ENCODE measurements at regions not wholly inside any gene's neighbourhood (a gene's known extent, or its start where the extent isn't known, plus 50 kb on each side); places are given as distances from the start of the nearest gene placed in this dataset.

- DNase-seq (no peak), FAIRE-seq (no peak)
- H3K27ac ChIP-seq (ENCODE audit: low read depth in 2 of 2, low read length in 2 of 2) = no peak overlapping the region
- no peak for TF ChIP-seq CTCF (IDR thresholded peaks at IDR 0.05; ENCODE audit: borderline replicate concordance, extremely low read depth, insufficient read depth)
- H3K4me3 ChIP-seq (ENCODE audit: low read length in 3 of 3) = no peak overlapping the region
- no peaks in the 10 kb centered on the region for H3K27me3 ChIP-seq (ENCODE audit: control insufficient read depth, insufficient read depth, low read length)
- H3K9ac ChIP-seq (ENCODE audit: low read length in 3 of 3) = no peak overlapping the region
- H3K4me1 ChIP-seq (ENCODE audit: control insufficient read depth in 2 of 3, insufficient read depth in 2 of 3, low read depth in 1 of 3, low read length in 3 of 3) = no peaks in the 10 kb centered on the region
- no peaks in the 10 kb centered on the region for H3K9me3 ChIP-seq (ENCODE audit: control insufficient read depth in 2 of 3, insufficient read depth in 1 of 3, low read length in 3 of 3)
- H3K36me3 ChIP-seq (ENCODE audit: control insufficient read depth in 2 of 3, insufficient read depth in 3 of 3, low read length in 3 of 3) = no peaks in the 10 kb centered on the region
- intact Hi-C loops (cut with DNase I) = no loop called here
Measured at GRCh38 chrX:118189000-118189399, 72.4 kb upstream of the KLHL13 start.

GRCh38 chrX:118189628-118190027 lies 73.0 kb upstream of the KLHL13 start:
- FAIRE-seq (no peak), DNase-seq (no peak)
- no peaks in the 10 kb centered on the region for H3K36me3 ChIP-seq (ENCODE audit: control insufficient read depth in 2 of 3, insufficient read depth in 3 of 3, low read length in 3 of 3)
- H3K27me3 ChIP-seq (ENCODE audit: control insufficient read depth, insufficient read depth, low read length) = no peaks in the 10 kb centered on the region
- no peak overlapping the region for H3K27ac ChIP-seq (ENCODE audit: low read depth in 2 of 2, low read length in 2 of 2)
- H3K4me3 ChIP-seq (ENCODE audit: low read length in 3 of 3) = no peak overlapping the region
- intact Hi-C loops (cut with DNase I) = no loop called here
- no peaks in the 10 kb centered on the region for H3K9me3 ChIP-seq (ENCODE audit: control insufficient read depth in 2 of 3, insufficient read depth in 1 of 3, low read length in 3 of 3)
- H3K9ac ChIP-seq (ENCODE audit: low read length in 3 of 3) = no peak overlapping the region
- no peaks in the 10 kb centered on the region for H3K4me1 ChIP-seq (ENCODE audit: control insufficient read depth in 2 of 3, insufficient read depth in 2 of 3, low read depth in 1 of 3, low read length in 3 of 3)
- no peak for TF ChIP-seq CTCF (IDR thresholded peaks at IDR 0.05; ENCODE audit: borderline replicate concordance, extremely low read depth, insufficient read depth)

GRCh38 chrX:118197730-118198129 lies 81.1 kb upstream of the KLHL13 start:
- no peak for TF ChIP-seq CTCF (IDR thresholded peaks at IDR 0.05; ENCODE audit: borderline replicate concordance, extremely low read depth, insufficient read depth)
- no peak for DNase-seq
- intact Hi-C loops (cut with DNase I) = no loop called here

DNA sequence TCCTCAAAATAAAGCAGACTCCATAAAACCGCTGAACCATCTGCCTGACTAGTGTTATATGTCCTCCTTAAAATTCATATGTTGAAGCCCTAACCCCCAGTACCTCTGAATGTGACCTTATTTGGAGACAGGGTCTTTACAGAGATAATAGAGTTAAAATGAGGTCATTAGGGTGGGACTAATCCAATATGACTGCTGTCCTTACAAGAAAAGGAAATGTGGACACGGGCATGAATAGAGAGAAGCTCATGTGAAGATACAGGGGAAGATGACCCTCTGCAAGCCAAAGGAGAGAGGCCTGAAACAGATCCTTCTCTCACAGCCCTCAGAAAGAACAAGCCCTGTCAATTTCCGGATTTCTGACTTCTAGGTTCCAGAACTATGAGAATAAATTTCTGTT lies 82.0 kb upstream of the KLHL13 start:
- H3K4me3 ChIP-seq (ENCODE audit: low read length in 3 of 3) = no peak overlapping the region
- no peaks in the 10 kb centered on the region for H3K36me3 ChIP-seq (ENCODE audit: control insufficient read depth in 2 of 3, insufficient read depth in 3 of 3, low read length in 3 of 3)
- TF ChIP-seq CTCF (IDR thresholded peaks at IDR 0.05; ENCODE audit: borderline replicate concordance, extremely low read depth, insufficient read depth) = no peak
- H3K9ac ChIP-seq (ENCODE audit: low read length in 3 of 3) = no peak overlapping the region
- no peaks in the 10 kb centered on the region for H3K4me1 ChIP-seq (ENCODE audit: control insufficient read depth in 2 of 3, insufficient read depth in 2 of 3, low read depth in 1 of 3, low read length in 3 of 3)
- DNase-seq (no peak), FAIRE-seq (no peak)
- no peaks in the 10 kb centered on the region for H3K9me3 ChIP-seq (ENCODE audit: control insufficient read depth in 2 of 3, insufficient read depth in 1 of 3, low read length in 3 of 3)
- no peak overlapping the region for H3K27ac ChIP-seq (ENCODE audit: low read depth in 2 of 2, low read length in 2 of 2)
- intact Hi-C loops (cut with DNase I) = no loop called here
- H3K27me3 ChIP-seq (ENCODE audit: control insufficient read depth, insufficient read depth, low read length) = no peaks in the 10 kb centered on the region

More at GRCh38 chrX:118197730-118198129, 81.1 kb upstream of the KLHL13 start:
- Histone ChIP-seq H3K4me3 (ENCODE audit: low read length in 3 of 3) (no peak overlapping the region), H3K9me3 (ENCODE audit: control insufficient read depth in 2 of 3, insufficient read depth in 1 of 3, low read length in 3 of 3) (no peaks in the 10 kb centered on the region), H3K27me3 (ENCODE audit: control insufficient read depth, insufficient read depth, low read length) (no peaks in the 10 kb centered on the region), H3K4me1 (ENCODE audit: control insufficient read depth in 2 of 3, insufficient read depth in 2 of 3, low read depth in 1 of 3, low read length in 3 of 3) (no peaks in the 10 kb centered on the region), H3K36me3 (ENCODE audit: control insufficient read depth in 2 of 3, insufficient read depth in 3 of 3, low read length in 3 of 3) (no peaks in the 10 kb centered on the region), H3K9ac (ENCODE audit: low read length in 3 of 3) (no peak overlapping the region), H3K27ac (ENCODE audit: low read depth in 2 of 2, low read length in 2 of 2) (no peak overlapping the region)
- FAIRE-seq = no peak

Data from kidney (tissue), 13 donors.